ENCODE measurements at regions not wholly inside any gene's neighbourhood (a gene's known extent, or its start where the extent isn't known, plus 50 kb on each side); places are given as distances from the start of the nearest gene placed in this dataset.
"Not testable (repeated sequence)": the region's sequence is repeated elsewhere in the genome, so short reads cannot be mapped to it uniquely, and the experiment has no call there.

DNA sequence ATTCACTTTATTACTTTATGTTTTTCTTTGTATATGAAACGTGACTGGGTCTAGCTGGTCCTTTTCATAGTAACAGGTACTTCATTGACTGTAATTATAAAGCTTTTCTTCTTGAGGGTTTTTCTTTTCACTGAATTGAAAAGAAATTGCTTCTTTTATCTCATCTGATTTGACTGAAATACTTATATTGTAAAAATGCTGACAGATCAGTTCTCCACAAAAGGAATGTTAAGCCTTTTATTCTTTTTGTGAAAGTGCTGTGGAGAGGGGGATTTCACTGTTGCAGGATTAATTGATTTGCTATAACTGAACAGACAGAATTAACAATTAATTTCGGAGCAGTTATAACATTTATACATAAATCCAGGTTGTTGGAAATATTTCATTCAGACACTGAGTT, 2043.6 kb upstream of the C9orf72 start:
- Histone ChIP-seq H3K36me3 (ENCODE audit: control insufficient read depth, insufficient read depth, low read length, severe bottlenecking) (no peaks in the 10 kb centered on the region), H3K4me1 (ENCODE audit: control insufficient read depth, insufficient read depth, low read length) (peaks cover 3% of the 10 kb centered on the region), H3K9ac (ENCODE audit: low read length) (no peak overlapping the region), H3K9me3 (ENCODE audit: control insufficient read depth, low read length) (peaks cover 6% of the 10 kb centered on the region), H3K4me3 (ENCODE audit: low read length) (no peak overlapping the region), H3K27me3 (replicated peaks; ENCODE audit: control insufficient read depth, insufficient read depth, low read length) (no peaks in the 10 kb centered on the region)
- DNase-seq (ENCODE audit: low read depth): no peak

DNA sequence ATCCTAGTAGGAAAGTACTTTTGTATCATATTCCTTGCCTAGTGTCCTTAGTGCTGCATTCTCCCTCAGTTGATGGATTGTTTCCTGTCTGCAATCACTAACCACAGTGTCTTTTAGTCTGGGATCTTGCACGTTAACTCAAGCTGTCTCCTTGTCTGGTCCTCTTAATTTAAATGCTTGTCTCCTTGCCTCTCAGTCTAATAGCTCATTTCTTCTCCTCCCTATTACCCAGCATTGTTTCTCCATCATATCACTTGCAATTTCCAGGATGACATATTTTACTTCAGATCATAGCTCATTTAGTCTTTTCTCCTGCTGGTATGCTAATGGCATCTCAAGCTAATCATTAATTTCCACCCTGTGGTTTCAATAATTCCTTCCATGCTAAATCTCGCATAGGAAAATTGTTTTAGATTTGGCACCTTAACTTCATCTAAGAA, 2052.0 kb upstream of the C9orf72 start:
- no peak for DNase-seq (ENCODE audit: low read depth)
- Histone ChIP-seq H3K36me3 (ENCODE audit: control insufficient read depth, insufficient read depth, low read length, severe bottlenecking) (no peaks in the 10 kb centered on the region), H3K4me1 (ENCODE audit: control insufficient read depth, insufficient read depth, low read length) (peaks cover 9% of the 10 kb centered on the region), H3K4me3 (ENCODE audit: low read length) (no peak overlapping the region), H3K27me3 (replicated peaks; ENCODE audit: control insufficient read depth, insufficient read depth, low read length) (no peaks in the 10 kb centered on the region), H3K9me3 (ENCODE audit: control insufficient read depth, low read length) (no peaks in the 10 kb centered on the region), H3K9ac (ENCODE audit: low read length) (no peak overlapping the region)

DNA sequence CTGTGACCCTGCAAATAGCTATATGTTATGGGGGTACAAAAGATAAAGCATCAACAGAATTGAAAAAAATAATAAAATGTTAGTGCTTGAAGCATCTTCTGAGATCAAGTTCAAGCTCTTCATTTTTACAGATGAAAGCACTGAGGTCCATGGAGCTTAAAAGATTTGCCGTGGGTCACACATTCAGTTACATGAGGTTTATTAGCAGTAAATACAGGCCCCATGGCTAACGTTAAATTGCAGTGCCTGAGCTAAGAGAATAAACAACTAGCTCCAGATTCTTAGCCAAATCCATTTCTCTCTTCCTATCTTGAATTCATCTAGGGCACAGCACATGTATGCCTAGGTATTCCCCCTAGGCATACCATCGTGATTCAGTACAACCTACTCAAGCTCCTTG, 2052.7 kb upstream of the C9orf72 start:
- no peak overlapping the region for H3K9ac ChIP-seq (ENCODE audit: low read length)
- no peaks in the 10 kb centered on the region for H3K36me3 ChIP-seq (ENCODE audit: control insufficient read depth, insufficient read depth, low read length, severe bottlenecking)

DNA sequence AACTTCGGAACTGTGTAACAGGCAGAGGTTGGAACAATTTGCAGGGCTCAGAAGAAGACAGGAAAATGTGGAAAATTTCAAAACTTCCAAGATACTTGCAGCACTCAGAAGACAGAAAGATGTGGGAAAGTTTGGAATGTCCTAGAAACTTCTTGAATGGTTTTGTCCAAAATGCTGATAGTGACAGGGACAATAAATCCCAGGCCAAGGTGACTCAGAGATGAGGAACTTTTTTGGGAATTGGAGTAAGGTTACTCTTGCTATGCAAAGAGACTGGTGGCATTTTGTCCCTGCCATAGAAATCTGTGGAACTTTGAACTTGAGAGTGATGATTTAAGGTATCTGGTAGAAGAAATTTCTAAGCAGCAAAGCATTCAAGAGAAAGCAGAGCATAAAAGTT, 2055.6 kb upstream of the C9orf72 start:
- not testable (repeated sequence) for H3K36me3 ChIP-seq (ENCODE audit: control insufficient read depth, insufficient read depth, low read length, severe bottlenecking); H3K4me1 ChIP-seq (ENCODE audit: control insufficient read depth, insufficient read depth, low read length); H3K27me3 ChIP-seq (replicated peaks; ENCODE audit: control insufficient read depth, insufficient read depth, low read length); DNase-seq (ENCODE audit: low read depth); H3K9me3 ChIP-seq (ENCODE audit: control insufficient read depth, low read length); H3K9ac ChIP-seq (ENCODE audit: low read length); H3K4me3 ChIP-seq (ENCODE audit: low read length)

More for the DNA sequence above, 2052.7 kb upstream of the C9orf72 start:
- Histone ChIP-seq H3K4me1 (ENCODE audit: control insufficient read depth, insufficient read depth, low read length) (peaks cover 9% of the 10 kb centered on the region), H3K9me3 (ENCODE audit: control insufficient read depth, low read length) (no peaks in the 10 kb centered on the region), H3K4me3 (ENCODE audit: low read length) (no peak overlapping the region), H3K27me3 (replicated peaks; ENCODE audit: control insufficient read depth, insufficient read depth, low read length) (no peaks in the 10 kb centered on the region)
- no peak for DNase-seq (ENCODE audit: low read depth)

DNA sequence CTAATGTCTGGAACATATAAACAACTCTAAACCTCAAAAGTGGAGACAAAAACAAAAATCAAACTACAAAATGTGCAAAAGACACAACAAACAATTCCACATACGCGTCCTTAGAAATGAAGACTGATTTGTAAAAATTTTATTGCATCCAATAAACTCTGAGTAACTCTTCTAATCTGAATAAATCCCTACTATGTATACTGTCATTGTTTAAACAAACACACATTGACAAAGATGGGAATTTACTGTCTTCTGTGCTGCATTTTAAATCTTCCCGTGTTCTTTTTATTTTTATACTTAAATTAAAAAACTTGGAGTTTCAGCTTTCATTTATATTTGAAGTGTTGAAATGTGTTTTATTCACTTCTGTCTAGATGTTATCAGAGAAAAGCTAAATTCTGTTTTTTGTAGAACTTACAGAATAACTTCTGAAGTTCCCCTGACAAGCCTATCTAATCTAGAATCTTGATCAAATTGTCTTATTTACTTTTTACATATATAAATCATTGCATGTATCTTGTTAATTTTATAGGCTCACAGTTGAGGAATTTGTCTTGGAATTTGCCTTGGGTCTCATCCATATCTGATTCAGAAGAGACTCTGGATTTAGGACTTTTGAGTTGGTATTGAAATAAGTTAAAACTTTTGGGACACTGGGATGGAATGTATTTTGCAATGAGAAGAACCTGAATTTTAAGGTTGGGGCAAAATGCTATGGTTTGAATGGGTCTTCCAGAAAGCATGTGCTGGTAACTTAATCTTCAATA, 2064.4 kb upstream of the C9orf72 start:
- Histone ChIP-seq H3K4me3 (ENCODE audit: low read length) (no peak overlapping the region), H3K9ac (ENCODE audit: low read length) (no peak overlapping the region), H3K4me1 (ENCODE audit: control insufficient read depth, insufficient read depth, low read length) (no peaks in the 10 kb centered on the region), H3K36me3 (ENCODE audit: control insufficient read depth, insufficient read depth, low read length, severe bottlenecking) (no peaks in the 10 kb centered on the region), H3K9me3 (ENCODE audit: control insufficient read depth, low read length) (no peaks in the 10 kb centered on the region), H3K27me3 (replicated peaks; ENCODE audit: control insufficient read depth, insufficient read depth, low read length) (no peaks in the 10 kb centered on the region)
- no peak for DNase-seq (ENCODE audit: low read depth)

DNA sequence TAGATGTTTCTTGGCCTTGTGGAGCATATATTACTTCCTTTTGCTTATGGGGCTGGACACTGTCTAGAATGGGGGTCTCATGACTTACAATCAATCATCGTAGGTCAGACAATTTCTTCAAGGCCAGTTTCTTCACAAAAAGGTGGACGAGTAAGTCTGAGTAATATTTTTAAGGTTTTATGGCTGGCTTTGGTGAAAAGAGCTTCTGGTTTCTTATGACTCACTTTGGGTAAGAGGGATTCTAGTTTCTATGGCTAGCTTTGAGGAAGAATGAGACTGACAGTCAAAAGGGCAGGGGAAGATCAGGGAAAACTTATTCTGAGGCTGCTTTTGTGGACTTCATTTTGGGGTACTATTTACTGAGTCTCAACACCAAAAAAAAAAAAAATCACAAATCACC, 2067.2 kb upstream of the C9orf72 start:
- DNase-seq (ENCODE audit: low read depth): no peak
- Histone ChIP-seq H3K4me3 (ENCODE audit: low read length) (no peak overlapping the region), H3K9ac (ENCODE audit: low read length) (no peak overlapping the region), H3K4me1 (ENCODE audit: control insufficient read depth, insufficient read depth, low read length) (no peaks in the 10 kb centered on the region), H3K36me3 (ENCODE audit: control insufficient read depth, insufficient read depth, low read length, severe bottlenecking) (no peaks in the 10 kb centered on the region), H3K27me3 (replicated peaks; ENCODE audit: control insufficient read depth, insufficient read depth, low read length) (no peaks in the 10 kb centered on the region), H3K9me3 (ENCODE audit: control insufficient read depth, low read length) (no peaks in the 10 kb centered on the region)

DNA sequence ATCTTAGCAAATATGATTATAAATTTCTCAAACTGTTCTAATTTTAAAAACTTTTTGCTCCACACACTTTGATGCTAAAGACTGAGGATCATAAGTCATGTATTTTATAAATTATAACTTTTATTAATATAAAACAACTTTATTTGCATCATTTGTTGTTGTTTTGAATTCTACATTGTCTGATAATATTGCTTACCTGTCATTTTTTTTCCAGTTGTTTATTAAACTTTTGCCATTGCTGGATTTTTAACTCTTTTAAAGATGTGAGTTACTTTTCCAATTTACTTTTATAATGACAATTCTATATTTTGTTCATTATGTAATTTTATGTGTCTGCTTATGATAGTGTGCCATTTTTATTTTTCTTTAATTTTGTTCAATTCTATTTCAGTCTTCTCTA, 2071.2 kb upstream of the C9orf72 start:
- no peaks in the 10 kb centered on the region for H3K9me3 ChIP-seq (ENCODE audit: control insufficient read depth, low read length)
- no peak overlapping the region for H3K9ac ChIP-seq (ENCODE audit: low read length)
- H3K4me3 ChIP-seq (ENCODE audit: low read length): no peak overlapping the region
- H3K4me1 ChIP-seq (ENCODE audit: control insufficient read depth, insufficient read depth, low read length): peaks cover 3% of the 10 kb centered on the region
- no peaks in the 10 kb centered on the region for H3K36me3 ChIP-seq (ENCODE audit: control insufficient read depth, insufficient read depth, low read length, severe bottlenecking)
- DNase-seq (ENCODE audit: low read depth): no peak
- no peaks in the 10 kb centered on the region for H3K27me3 ChIP-seq (replicated peaks; ENCODE audit: control insufficient read depth, insufficient read depth, low read length)

DNA sequence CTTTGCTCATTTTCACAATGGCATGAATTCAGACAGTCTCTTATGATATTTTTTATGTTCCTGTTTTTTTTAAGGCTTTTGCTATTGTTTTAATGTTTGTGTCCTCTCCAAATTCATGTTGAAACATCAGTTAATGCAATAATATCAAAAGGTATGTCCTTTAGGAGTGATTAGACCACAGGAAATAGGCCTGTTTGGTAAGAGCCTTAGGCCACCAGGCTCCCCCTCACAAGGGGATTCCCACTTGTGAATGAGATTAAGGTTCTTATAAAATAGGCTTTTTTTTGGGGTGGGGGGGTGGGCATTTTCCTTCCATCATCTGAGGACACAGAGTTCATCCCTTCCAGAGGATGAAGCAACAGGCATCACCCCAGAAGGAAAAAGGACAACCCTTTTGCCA, 2074.2 kb upstream of the C9orf72 start:
- Histone ChIP-seq H3K36me3 (ENCODE audit: control insufficient read depth, insufficient read depth, low read length, severe bottlenecking) (no peaks in the 10 kb centered on the region), H3K9ac (ENCODE audit: low read length) (no peak overlapping the region), H3K27me3 (replicated peaks; ENCODE audit: control insufficient read depth, insufficient read depth, low read length) (no peaks in the 10 kb centered on the region), H3K4me3 (ENCODE audit: low read length) (no peak overlapping the region), H3K4me1 (ENCODE audit: control insufficient read depth, insufficient read depth, low read length) (peaks cover 3% of the 10 kb centered on the region), H3K9me3 (ENCODE audit: control insufficient read depth, low read length) (no peaks in the 10 kb centered on the region)
- no peak for DNase-seq (ENCODE audit: low read depth)

DNA sequence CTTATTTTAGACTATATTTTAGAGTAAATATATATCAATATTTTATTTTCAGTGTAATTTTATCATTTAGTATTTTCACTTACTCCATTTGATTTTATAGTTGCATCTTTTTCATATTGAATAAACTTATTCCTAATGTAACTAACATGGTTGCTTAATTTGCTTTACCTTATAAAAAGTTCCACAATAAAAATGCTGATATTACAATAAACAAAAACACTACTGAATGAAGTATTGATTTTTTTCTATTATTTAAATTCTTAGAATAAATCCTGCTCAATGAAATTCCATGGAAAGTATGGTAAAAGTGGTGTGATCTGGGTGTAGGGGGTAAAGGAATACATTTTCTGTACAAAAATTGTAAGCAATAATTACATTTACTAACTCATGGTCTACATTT, 2074.9 kb upstream of the C9orf72 start:
- Histone ChIP-seq H3K4me1 (ENCODE audit: control insufficient read depth, insufficient read depth, low read length) (peaks cover 3% of the 10 kb centered on the region), H3K4me3 (ENCODE audit: low read length) (no peak overlapping the region), H3K9me3 (ENCODE audit: control insufficient read depth, low read length) (no peaks in the 10 kb centered on the region), H3K9ac (ENCODE audit: low read length) (no peak overlapping the region), H3K36me3 (ENCODE audit: control insufficient read depth, insufficient read depth, low read length, severe bottlenecking) (no peaks in the 10 kb centered on the region), H3K27me3 (replicated peaks; ENCODE audit: control insufficient read depth, insufficient read depth, low read length) (no peaks in the 10 kb centered on the region)
- DNase-seq (ENCODE audit: low read depth): no peak

DNA sequence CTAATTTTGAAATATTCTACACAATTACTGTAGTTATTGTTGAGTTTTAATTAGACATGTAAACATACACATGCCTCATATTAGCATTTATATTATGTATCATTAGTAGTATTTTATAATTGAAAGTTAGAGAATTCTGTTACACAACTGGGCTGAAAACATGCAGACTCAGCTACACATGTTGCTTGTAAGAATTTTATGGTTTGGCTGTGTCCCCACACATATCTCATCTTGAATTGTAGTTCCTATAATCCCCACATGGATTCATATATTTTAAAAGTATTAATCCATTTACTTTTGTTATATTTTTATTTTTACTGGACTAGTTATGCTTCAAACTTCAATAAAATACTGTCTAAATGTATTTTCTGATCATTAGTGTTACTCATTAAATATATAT, 2075.3 kb upstream of the C9orf72 start:
- peaks cover 3% of the 10 kb centered on the region for H3K4me1 ChIP-seq (ENCODE audit: control insufficient read depth, insufficient read depth, low read length)
- no peak overlapping the region for H3K4me3 ChIP-seq (ENCODE audit: low read length)
- H3K36me3 ChIP-seq (ENCODE audit: control insufficient read depth, insufficient read depth, low read length, severe bottlenecking): no peaks in the 10 kb centered on the region
- no peak overlapping the region for H3K9ac ChIP-seq (ENCODE audit: low read length)
- no peaks in the 10 kb centered on the region for H3K27me3 ChIP-seq (replicated peaks; ENCODE audit: control insufficient read depth, insufficient read depth, low read length)
- no peaks in the 10 kb centered on the region for H3K9me3 ChIP-seq (ENCODE audit: control insufficient read depth, low read length)
- DNase-seq (ENCODE audit: low read depth): no peak

DNA sequence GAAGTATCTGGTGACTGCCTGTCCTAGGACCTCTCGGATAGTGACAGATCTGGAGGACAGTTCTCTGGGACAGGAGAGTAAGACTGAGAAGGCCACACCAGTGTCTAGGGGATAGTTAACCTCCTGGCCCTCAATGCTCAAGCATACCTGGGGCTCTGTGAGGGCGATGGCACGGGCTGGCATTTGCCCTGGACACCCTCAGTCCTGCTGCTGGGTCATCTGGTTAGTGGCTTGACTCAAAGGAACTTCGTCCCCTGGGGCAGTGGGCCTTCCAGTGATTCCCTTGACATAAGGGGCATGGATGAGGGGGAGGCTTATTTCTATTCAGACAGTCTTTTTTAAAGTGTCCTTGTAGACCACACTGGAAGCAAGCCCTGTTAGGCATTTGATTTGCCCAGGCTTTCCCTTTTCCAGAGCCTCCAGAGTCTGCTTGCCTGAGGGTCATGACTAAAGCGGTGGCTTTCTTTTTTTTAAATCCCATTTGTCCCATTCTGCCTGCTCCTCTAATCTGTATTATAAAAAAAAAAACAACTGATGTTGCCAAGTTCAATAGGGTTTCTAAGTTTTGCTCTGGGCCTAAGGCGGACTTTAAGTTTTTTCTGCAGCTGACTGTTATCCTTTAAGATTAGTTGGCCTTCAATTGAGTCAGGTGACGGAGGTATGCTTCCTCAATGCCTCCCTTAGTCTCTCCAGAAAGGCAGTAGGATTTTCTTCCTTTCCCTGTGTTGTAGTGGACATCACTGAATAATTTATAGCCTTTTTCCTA, 2083.5 kb upstream of the C9orf72 start:
- no peak for DNase-seq (ENCODE audit: low read depth)
- Histone ChIP-seq H3K4me1 (ENCODE audit: control insufficient read depth, insufficient read depth, low read length) (no peaks in the 10 kb centered on the region), H3K4me3 (ENCODE audit: low read length) (no peak overlapping the region), H3K9ac (ENCODE audit: low read length) (no peak overlapping the region), H3K27me3 (replicated peaks; ENCODE audit: control insufficient read depth, insufficient read depth, low read length) (no peaks in the 10 kb centered on the region), H3K36me3 (ENCODE audit: control insufficient read depth, insufficient read depth, low read length, severe bottlenecking) (no peaks in the 10 kb centered on the region), H3K9me3 (ENCODE audit: control insufficient read depth, low read length) (no peaks in the 10 kb centered on the region)

Measured in adipocyte (in vitro differentiated cells).